SK-N-SH treated with all-trans-retinoic acid at 6 μM for 48 hours (cell line): ENCODE measurements at regions not wholly inside any gene's neighbourhood (a gene's known extent, or its start where the extent isn't known, plus 50 kb on each side); places are given as distances from the start of the nearest gene placed in this dataset.

Experiments used
- ATAC-seq: fragments of 200-7000 bp; cut with Tn5 transposase; 3 replicates; pipeline ENCODE4 v1.9.1; 2020; ENCODE audit warnings: mild to moderate bottlenecking, moderate library complexity
- ARNTL ChIP-seq: fragments of 450-650 bp; formaldehyde crosslinking; IDR thresholded peaks from 2 replicates; pipeline ENCODE4 v1.5.0; 2020; ENCODE audit warnings: low read depth, mild to moderate bottlenecking, moderate library complexity, borderline replicate concordance
- BACH2 ChIP-seq: fragments of 250-450 bp; sonication (Bioruptor Pico); IDR thresholded peaks from 2 replicates; pipeline ENCODE4 v1.9.0; 2021; ENCODE audit warnings: mild to moderate bottlenecking, borderline replicate concordance
- CSDC2 ChIP-seq: fragments of 250-450 bp; sonication (Bioruptor Pico); IDR thresholded peaks from 2 replicates; pipeline ENCODE4 v1.5.0; 2020; ENCODE audit warnings: mild to moderate bottlenecking, moderate library complexity
- ESRRG ChIP-seq: fragments of 250-450 bp; sonication (Bioruptor Pico); IDR thresholded peaks from 2 replicates; pipeline ENCODE4 v1.6.1; 2021; ENCODE audit warnings: mild to moderate bottlenecking
- GLIS3 ChIP-seq: fragments of 250-450 bp; sonication (Bioruptor Pico); IDR thresholded peaks from 2 replicates; pipeline ENCODE4 v1.5.0; 2020; ENCODE audit warnings: mild to moderate bottlenecking, moderate library complexity
- OSR1 ChIP-seq: fragments of 250-450 bp; sonication (Bioruptor Pico); IDR thresholded peaks from 2 replicates; pipeline ENCODE4 v1.8.0; 2022; ENCODE audit warnings: moderate library complexity, mild to moderate bottlenecking, inconsistent platforms
- POU6F1 ChIP-seq: fragments of 250-450 bp; sonication (Bioruptor Pico); IDR thresholded peaks from 2 replicates; pipeline ENCODE4 v1.8.0; 2021; ENCODE audit warnings: low read depth, mild to moderate bottlenecking, moderate library complexity, borderline replicate concordance
- PPARA ChIP-seq: fragments of 250-450 bp; sonication (Bioruptor Pico); IDR thresholded peaks from 2 replicates; pipeline ENCODE4 v1.5.0; 2020; ENCODE audit warnings: mild to moderate bottlenecking, borderline replicate concordance
- RARB ChIP-seq: fragments of 250-450 bp; sonication (Bioruptor Pico); IDR thresholded peaks from 2 replicates; pipeline ENCODE4 v1.8.0; 2021; ENCODE audit warnings: mild to moderate bottlenecking, moderate library complexity
- SNAI2 ChIP-seq: fragments of 250-450 bp; sonication (Bioruptor Pico); IDR thresholded peaks from 2 replicates; pipeline ENCODE4 v1.5.0; 2020; ENCODE audit warnings: mild to moderate bottlenecking, moderate library complexity
- TOX ChIP-seq: fragments of 250-450 bp; sonication (Bioruptor Pico); IDR thresholded peaks from 2 replicates; pipeline ENCODE4 v1.8.0; 2021; ENCODE audit warnings: mild to moderate bottlenecking, moderate library complexity, borderline replicate concordance
- ZC3H10 ChIP-seq: fragments of 250-450 bp; sonication (Bioruptor Pico); IDR thresholded peaks from 2 replicates; pipeline ENCODE4 v1.5.1; 2021; ENCODE audit warnings: mild to moderate bottlenecking, moderate library complexity
- ZFP30 ChIP-seq: fragments of 450-650 bp; formaldehyde crosslinking; IDR thresholded peaks from 2 replicates; pipeline ENCODE4 v1.5.0; 2022; ENCODE audit warnings: mild to moderate bottlenecking, moderate library complexity
- ZNF565 ChIP-seq: fragments of 450-650 bp; formaldehyde crosslinking; conservative IDR thresholded peaks from 2 replicates; pipeline ENCODE4 v1.5.0; 2020; ENCODE audit warnings: low read depth, mild to moderate bottlenecking, moderate library complexity
- ZNF8 ChIP-seq: fragments of 450-650 bp; formaldehyde crosslinking; IDR thresholded peaks from 2 replicates; pipeline ENCODE4 v1.5.0; 2020; ENCODE audit warnings: mild to moderate bottlenecking, moderate library complexity
- TF ChIP-seq, protein P1 (sequence below): fragments of 250-450 bp; sonication (Bioruptor Pico); IDR thresholded peaks from 2 replicates; pipeline ENCODE4 v1.5.1; 2021; ENCODE audit warnings: mild to moderate bottlenecking, moderate library complexity
- TF ChIP-seq, protein P2 (sequence below): fragments of 250-450 bp; sonication (Bioruptor Pico); IDR thresholded peaks from 2 replicates; pipeline ENCODE4 v1.5.1; 2020; ENCODE audit warnings: low read depth, mild to moderate bottlenecking, moderate library complexity
- TF ChIP-seq, protein P3 (sequence below): fragments of 250-450 bp; sonication (Bioruptor Pico); IDR thresholded peaks from 2 replicates; pipeline ENCODE4 v1.5.0; 2020; ENCODE audit warnings: mild to moderate bottlenecking, moderate library complexity

DNA sequence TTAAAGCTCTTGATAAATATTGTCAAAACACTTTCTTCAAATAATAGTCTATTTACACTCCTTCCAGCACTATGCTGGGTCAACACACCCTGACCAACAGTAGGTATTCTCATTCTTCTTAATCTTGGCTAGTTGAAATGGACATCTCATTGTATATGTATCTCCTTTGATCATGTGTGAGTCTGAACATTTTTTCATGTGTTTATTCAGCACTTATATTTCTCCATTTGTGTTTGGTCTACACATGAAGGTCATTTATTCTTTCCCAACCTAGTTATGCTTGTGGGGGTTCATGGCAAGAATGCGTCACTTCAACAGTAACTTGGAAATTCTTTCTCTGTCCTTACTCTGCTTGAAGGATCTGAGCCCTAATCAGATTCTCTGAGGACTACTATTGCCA lies 133.1 kb upstream of the ARID2 start (continued):
- TF ChIP-seq POU6F1 (CRISPR knock-in tag): no peak
- TF ChIP-seq, protein P1, sequence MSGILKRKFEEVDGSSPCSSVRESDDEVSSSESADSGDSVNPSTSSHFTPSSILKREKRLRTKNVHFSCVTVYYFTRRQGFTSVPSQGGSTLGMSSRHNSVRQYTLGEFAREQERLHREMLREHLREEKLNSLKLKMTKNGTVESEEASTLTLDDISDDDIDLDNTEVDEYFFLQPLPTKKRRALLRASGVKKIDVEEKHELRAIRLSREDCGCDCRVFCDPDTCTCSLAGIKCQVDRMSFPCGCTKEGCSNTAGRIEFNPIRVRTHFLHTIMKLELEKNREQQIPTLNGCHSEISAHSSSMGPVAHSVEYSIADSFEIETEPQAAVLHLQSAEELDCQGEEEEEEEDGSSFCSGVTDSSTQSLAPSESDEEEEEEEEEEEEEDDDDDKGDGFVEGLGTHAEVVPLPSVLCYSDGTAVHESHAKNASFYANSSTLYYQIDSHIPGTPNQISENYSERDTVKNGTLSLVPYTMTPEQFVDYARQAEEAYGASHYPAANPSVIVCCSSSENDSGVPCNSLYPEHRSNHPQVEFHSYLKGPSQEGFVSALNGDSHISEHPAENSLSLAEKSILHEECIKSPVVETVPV (CRISPR knock-in tag): no peak
- no peak for TF ChIP-seq TOX (CRISPR knock-in tag)
- no peak for TF ChIP-seq ZFP30 (CRISPR knock-in tag)
- TF ChIP-seq, protein P2, sequence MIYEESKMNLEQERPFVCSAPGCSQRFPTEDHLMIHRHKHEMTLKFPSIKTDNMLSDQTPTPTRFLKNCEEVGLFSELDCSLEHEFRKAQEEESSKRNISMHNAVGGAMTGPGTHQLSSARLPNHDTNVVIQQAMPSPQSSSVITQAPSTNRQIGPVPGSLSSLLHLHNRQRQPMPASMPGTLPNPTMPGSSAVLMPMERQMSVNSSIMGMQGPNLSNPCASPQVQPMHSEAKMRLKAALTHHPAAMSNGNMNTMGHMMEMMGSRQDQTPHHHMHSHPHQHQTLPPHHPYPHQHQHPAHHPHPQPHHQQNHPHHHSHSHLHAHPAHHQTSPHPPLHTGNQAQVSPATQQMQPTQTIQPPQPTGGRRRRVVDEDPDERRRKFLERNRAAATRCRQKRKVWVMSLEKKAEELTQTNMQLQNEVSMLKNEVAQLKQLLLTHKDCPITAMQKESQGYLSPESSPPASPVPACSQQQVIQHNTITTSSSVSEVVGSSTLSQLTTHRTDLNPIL: no peak
- TF ChIP-seq, all 23 proteins: peak for 0

- TF ChIP-seq TOX (CRISPR knock-in tag) (no peak), ESRRG (CRISPR knock-in tag) (no peak), PPARA (CRISPR knock-in tag) (no peak), ZC3H10 (CRISPR knock-in tag) (no peak), ARNTL (CRISPR knock-in tag) (no peak), POU6F1 (CRISPR knock-in tag) (no peak), RARB (no peak)
Observed at GRCh38 chr12:45598336-45598735, 131.2 kb upstream of the ARID2 start.

GRCh38 chr12:45598761-45599160 lies 130.7 kb upstream of the ARID2 start:
- no peak for ATAC-seq
- TF ChIP-seq CSDC2 (CRISPR knock-in tag): no peak
- no peak for TF ChIP-seq OSR1
- no peak for TF ChIP-seq GLIS3 (CRISPR knock-in tag)
- TF ChIP-seq, protein P3, sequence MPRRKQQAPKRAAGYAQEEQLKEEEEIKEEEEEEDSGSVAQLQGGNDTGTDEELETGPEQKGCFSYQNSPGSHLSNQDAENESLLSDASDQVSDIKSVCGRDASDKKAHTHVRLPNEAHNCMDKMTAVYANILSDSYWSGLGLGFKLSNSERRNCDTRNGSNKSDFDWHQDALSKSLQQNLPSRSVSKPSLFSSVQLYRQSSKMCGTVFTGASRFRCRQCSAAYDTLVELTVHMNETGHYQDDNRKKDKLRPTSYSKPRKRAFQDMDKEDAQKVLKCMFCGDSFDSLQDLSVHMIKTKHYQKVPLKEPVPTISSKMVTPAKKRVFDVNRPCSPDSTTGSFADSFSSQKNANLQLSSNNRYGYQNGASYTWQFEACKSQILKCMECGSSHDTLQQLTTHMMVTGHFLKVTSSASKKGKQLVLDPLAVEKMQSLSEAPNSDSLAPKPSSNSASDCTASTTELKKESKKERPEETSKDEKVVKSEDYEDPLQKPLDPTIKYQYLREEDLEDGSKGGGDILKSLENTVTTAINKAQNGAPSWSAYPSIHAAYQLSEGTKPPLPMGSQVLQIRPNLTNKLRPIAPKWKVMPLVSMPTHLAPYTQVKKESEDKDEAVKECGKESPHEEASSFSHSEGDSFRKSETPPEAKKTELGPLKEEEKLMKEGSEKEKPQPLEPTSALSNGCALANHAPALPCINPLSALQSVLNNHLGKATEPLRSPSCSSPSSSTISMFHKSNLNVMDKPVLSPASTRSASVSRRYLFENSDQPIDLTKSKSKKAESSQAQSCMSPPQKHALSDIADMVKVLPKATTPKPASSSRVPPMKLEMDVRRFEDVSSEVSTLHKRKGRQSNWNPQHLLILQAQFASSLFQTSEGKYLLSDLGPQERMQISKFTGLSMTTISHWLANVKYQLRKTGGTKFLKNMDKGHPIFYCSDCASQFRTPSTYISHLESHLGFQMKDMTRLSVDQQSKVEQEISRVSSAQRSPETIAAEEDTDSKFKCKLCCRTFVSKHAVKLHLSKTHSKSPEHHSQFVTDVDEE (CRISPR knock-in tag): no peak

More at GRCh38 chr12:45598336-45598735, 131.2 kb upstream of the ARID2 start:
- no peak for ATAC-seq

GRCh38 chr12:45599196-45599595 lies 130.3 kb upstream of the ARID2 start:
- no peak for ATAC-seq
- TF ChIP-seq ZNF8 (CRISPR knock-in tag): no peak
- TF ChIP-seq ZNF565 (CRISPR knock-in tag): no peak
- TF ChIP-seq ZC3H10 (CRISPR knock-in tag): no peak
- TF ChIP-seq BACH2 (CRISPR knock-in tag): no peak
- TF ChIP-seq ARNTL (CRISPR knock-in tag): no peak
- no peak for TF ChIP-seq POU6F1 (CRISPR knock-in tag)
- no peak for TF ChIP-seq ZFP30 (CRISPR knock-in tag)
- no peak for TF ChIP-seq SNAI2 (CRISPR knock-in tag)
- TF ChIP-seq PPARA (CRISPR knock-in tag): no peak
- no peak for TF ChIP-seq GLIS3 (CRISPR knock-in tag)
- TF ChIP-seq, protein P3 (CRISPR knock-in tag): no peak
